CD4-positive, CD25-positive, alpha-beta regulatory T cell (primary cell): ENCODE measurements at regions not wholly inside any gene's neighbourhood (a gene's known extent, or its start where the extent isn't known, plus 50 kb on each side); places are given as distances from the start of the nearest gene placed in this dataset.
A peak's percentile ranks its signal among the peaks of the same experiment; 100 is the strongest.

Experiments used
- ATAC-seq, 2 donors: fragments of 150-1000 bp; cut with Tn5 transposase; one replicate each; pipeline ENCODE4 v1.10.0; 2021; ENCODE audit warnings: low read depth in 2 of 2, moderate number of reproducible peaks in 2 of 2, moderate library complexity in 1 of 2
- DNase-seq, 3 donors: peaks; one replicate each; pipeline versions ENCODE4 v3.0.0 to v3.0.0-alpha.2; 2012 to 2022; ENCODE audit warnings: mixed read lengths in 1 of 3
- H3K27ac ChIP-seq: one replicate; pipeline ENCODE4 v1.7.0; 2013; ENCODE audit warnings: mild to moderate bottlenecking, low read length; ENCODE audit not compliant: insufficient read depth, poor library complexity, severe bottlenecking
- H3K27me3 ChIP-seq: one replicate; pipeline ENCODE4 v1.7.0; 2013; ENCODE audit warnings: low read length; ENCODE audit not compliant: control insufficient read depth, insufficient read depth
- H3K36me3 ChIP-seq: one replicate; pipeline ENCODE4 v1.7.0; 2013; ENCODE audit warnings: mild to moderate bottlenecking, low read length, moderate library complexity; ENCODE audit not compliant: control insufficient read depth, insufficient read depth
- H3K4me1 ChIP-seq: 2 replicates; pipeline ENCODE4 v1.7.0; 2013; ENCODE audit warnings: mild to moderate bottlenecking, low read length; ENCODE audit not compliant: insufficient read depth, control insufficient read depth, poor library complexity, severe bottlenecking
- H3K4me3 ChIP-seq: one replicate; pipeline ENCODE4 v1.7.0; 2013; ENCODE audit warnings: low read depth, mild to moderate bottlenecking, low read length, moderate library complexity
- H3K9me3 ChIP-seq, 2 experiments: 1 replicate in 1 of 2; 2 replicates in 1 of 2; pipeline ENCODE4 v1.7.0; 2013; ENCODE audit warnings: low read length in 2 of 2, mild to moderate bottlenecking in 1 of 2, moderate library complexity in 1 of 2; ENCODE audit not compliant: control insufficient read depth in 2 of 2
- H3K27ac Mint-ChIP-seq, 3 donors: one replicate each; pipeline ENCODE4 v1.8.0; 2020 to 2022; ENCODE audit warnings: mild to moderate bottlenecking in 3 of 3, mixed read lengths in 3 of 3, moderate library complexity in 2 of 3
- H3K27me3 Mint-ChIP-seq: one replicate; pipeline ENCODE4 v1.8.0; 2022; ENCODE audit warnings: mild to moderate bottlenecking, mixed read lengths
- H3K36me3 Mint-ChIP-seq: one replicate; pipeline ENCODE4 v1.8.0; 2020; ENCODE audit warnings: mixed read lengths
- H3K4me1 Mint-ChIP-seq, 4 donors: one replicate each; pipeline ENCODE4 v1.8.0; 2020 to 2022; ENCODE audit warnings: mixed read lengths in 4 of 4, mild to moderate bottlenecking in 1 of 4
- H3K4me3 Mint-ChIP-seq, 4 donors: one replicate each; pipeline ENCODE4 v1.8.0; 2020 to 2022; ENCODE audit warnings: mild to moderate bottlenecking in 4 of 4, mixed read lengths in 4 of 4, moderate library complexity in 3 of 4
- H3K9me3 Mint-ChIP-seq, 7 donors: one replicate each; pipeline ENCODE4 v1.8.0; 2020 to 2022; ENCODE audit warnings: mixed read lengths in 7 of 7, mild to moderate bottlenecking in 3 of 7, moderate library complexity in 2 of 7

- Histone ChIP-seq H3K27ac (no peak overlapping the region), H3K4me1 (no peaks in the 10 kb centered on the region), H3K9me3 (peaks cover 23 to 24% of the 10 kb centered on the region in 2 experiments), H3K27me3 (peaks cover 9% of the 10 kb centered on the region), H3K36me3 (no peaks in the 10 kb centered on the region), H3K4me3 (no peak overlapping the region)
- Mint-ChIP-seq H3K27me3 (peaks cover 22% of the 10 kb centered on the region), H3K9me3 (peaks cover 0 to 19% (median 7%) of the 10 kb centered on the region in 7 donors), H3K27ac (no peak overlapping the region), H3K4me1 (no peaks in the 10 kb centered on the region), H3K36me3 (peaks cover 10% of the 10 kb centered on the region), H3K4me3 (no peak overlapping the region)
- no peak for DNase-seq
- no peak for ATAC-seq
Measured at GRCh38 chr7:131254211-131254610, 73.5 kb upstream of the MKLN1 start.

GRCh38 chr7:131255242-131255641 lies 72.4 kb upstream of the MKLN1 start:
- Mint-ChIP-seq H3K27ac (no peak overlapping the region), H3K27me3 (peaks cover 23% of the 10 kb centered on the region), H3K36me3 (peaks cover 10% of the 10 kb centered on the region), H3K9me3 (peaks cover 0 to 19% (median 7%) of the 10 kb centered on the region in 7 donors), H3K4me1 (no peaks in the 10 kb centered on the region), H3K4me3 (no peak overlapping the region)
- no peaks in the 10 kb centered on the region for H3K36me3 ChIP-seq
- H3K4me3 ChIP-seq = no peak overlapping the region
- H3K27me3 ChIP-seq = peaks cover 8% of the 10 kb centered on the region
- H3K27ac ChIP-seq = no peak overlapping the region
- ATAC-seq (no peak), DNase-seq (no peak)
- no peaks in the 10 kb centered on the region for H3K4me1 ChIP-seq
- H3K9me3 ChIP-seq = peaks cover 23 to 24% of the 10 kb centered on the region in 2 experiments

GRCh38 chr7:131261476-131261994 lies 66.1 kb upstream of the MKLN1 start:
- H3K27me3 Mint-ChIP-seq = peaks cover 22% of the 10 kb centered on the region
- H3K36me3 ChIP-seq = no peaks in the 10 kb centered on the region
- no peak for ATAC-seq

GRCh38 chr7:131265227-131265626 lies 62.4 kb upstream of the MKLN1 start:
- Histone ChIP-seq H3K36me3 (no peaks in the 10 kb centered on the region), H3K9me3 (no peaks in the 10 kb centered on the region), H3K27ac (no peak overlapping the region), H3K4me1 (no peaks in the 10 kb centered on the region), H3K27me3 (no peaks in the 10 kb centered on the region), H3K4me3 (no peak overlapping the region)
- Mint-ChIP-seq H3K27me3 (peaks cover 20% of the 10 kb centered on the region), H3K36me3 (no peaks in the 10 kb centered on the region), H3K4me1 (no peaks in the 10 kb centered on the region), H3K27ac (peak overlapping the region in 1 of 3 donors; percentile 60), H3K4me3 (no peak overlapping the region), H3K9me3 (peaks cover 0 to 4% (median 1%) of the 10 kb centered on the region in 7 donors)
- DNase-seq (no peak), ATAC-seq (no peak)

More at GRCh38 chr7:131261476-131261994, 66.1 kb upstream of the MKLN1 start:
- no peak overlapping the region for H3K27ac ChIP-seq
- Mint-ChIP-seq H3K27ac (peak overlapping the region in 1 of 3 donors; percentile 53), H3K4me3 (no peak overlapping the region), H3K9me3 (peaks cover 0 to 4% (median 0%) of the 10 kb centered on the region in 7 donors), H3K36me3 (no peaks in the 10 kb centered on the region), H3K4me1 (no peaks in the 10 kb centered on the region)
- peaks cover 4% of the 10 kb centered on the region for H3K27me3 ChIP-seq
- no peak overlapping the region for H3K4me3 ChIP-seq
- DNase-seq = no peak
- no peaks in the 10 kb centered on the region for H3K4me1 ChIP-seq
- H3K9me3 ChIP-seq = no peaks in the 10 kb centered on the region

GRCh38 chr7:131267631-131268030 lies 60.0 kb upstream of the MKLN1 start:
- no peaks in the 10 kb centered on the region for H3K36me3 Mint-ChIP-seq
- H3K4me1 ChIP-seq = no peaks in the 10 kb centered on the region
- H3K27me3 ChIP-seq = no peaks in the 10 kb centered on the region
- no peaks in the 10 kb centered on the region for H3K36me3 ChIP-seq
- H3K27ac Mint-ChIP-seq = no peak overlapping the region
- H3K4me3 ChIP-seq = no peak overlapping the region
- peaks cover 0 to 2% (median 1%) of the 10 kb centered on the region in 7 donors for H3K9me3 Mint-ChIP-seq
- H3K27ac ChIP-seq = no peak overlapping the region
- H3K9me3 ChIP-seq = no peaks in the 10 kb centered on the region
- peaks cover 20% of the 10 kb centered on the region for H3K27me3 Mint-ChIP-seq
- H3K4me1 Mint-ChIP-seq = no peaks in the 10 kb centered on the region
- H3K4me3 Mint-ChIP-seq = no peak overlapping the region
- ATAC-seq (no peak), DNase-seq (no peak)

- Mint-ChIP-seq H3K27me3 (peaks cover 20% of the 10 kb centered on the region), H3K27ac (no peak overlapping the region), H3K4me3 (no peak overlapping the region), H3K36me3 (no peaks in the 10 kb centered on the region), H3K9me3 (peaks cover 0 to 2% (median 1%) of the 10 kb centered on the region in 7 donors), H3K4me1 (no peaks in the 10 kb centered on the region)
- ATAC-seq (no peak), DNase-seq (no peak)
- Histone ChIP-seq H3K4me3 (no peak overlapping the region), H3K4me1 (no peaks in the 10 kb centered on the region), H3K36me3 (no peaks in the 10 kb centered on the region), H3K27me3 (no peaks in the 10 kb centered on the region), H3K27ac (no peak overlapping the region), H3K9me3 (no peaks in the 10 kb centered on the region)
Measured at GRCh38 chr7:131268906-131269305, 58.8 kb upstream of the MKLN1 start.

- H3K27ac Mint-ChIP-seq = peak overlapping the region in 1 of 3 donors; percentile 69
- Histone ChIP-seq H3K27ac (no peak overlapping the region), H3K27me3 (no peaks in the 10 kb centered on the region), H3K4me1 (no peaks in the 10 kb centered on the region), H3K4me3 (no peak overlapping the region), H3K36me3 (no peaks in the 10 kb centered on the region), H3K9me3 (no peaks in the 10 kb centered on the region)
- ATAC-seq (no peak), DNase-seq (no peak)
- H3K4me1 Mint-ChIP-seq = no peaks in the 10 kb centered on the region
- H3K27me3 Mint-ChIP-seq = peaks cover 8% of the 10 kb centered on the region
- H3K9me3 Mint-ChIP-seq = peaks cover 0 to 2% (median 1%) of the 10 kb centered on the region in 7 donors
- H3K36me3 Mint-ChIP-seq = no peaks in the 10 kb centered on the region
- no peak overlapping the region for H3K4me3 Mint-ChIP-seq
Measured at GRCh38 chr7:131272086-131272485, 55.6 kb upstream of the MKLN1 start.

GRCh38 chr7:131274986-131275385 lies 52.7 kb upstream of the MKLN1 start:
- Mint-ChIP-seq H3K27ac (no peak overlapping the region), H3K9me3 (peaks cover 0 to 3% (median 0%) of the 10 kb centered on the region in 7 donors), H3K27me3 (peaks cover 4% of the 10 kb centered on the region), H3K36me3 (no peaks in the 10 kb centered on the region), H3K4me1 (peaks cover 0 to 5% (median 0%) of the 10 kb centered on the region in 4 donors), H3K4me3 (no peak overlapping the region)
- Histone ChIP-seq H3K36me3 (no peaks in the 10 kb centered on the region), H3K4me1 (no peaks in the 10 kb centered on the region), H3K4me3 (no peak overlapping the region), H3K27me3 (no peaks in the 10 kb centered on the region), H3K9me3 (no peaks in the 10 kb centered on the region), H3K27ac (no peak overlapping the region)
- no peak for DNase-seq
- no peak for ATAC-seq
